Loucy (cell line): ENCODE measurements at regions not wholly inside any gene's neighbourhood (a gene's known extent, or its start where the extent isn't known, plus 50 kb on each side); places are given as distances from the start of the nearest gene placed in this dataset.

Experiments
- CTCF ChIP-seq: fragments of 200-600 bp; sonication (generic); conservative IDR thresholded peaks from 2 replicates; pipeline ENCODE4 v1.5.1; 2014; ENCODE audit warnings: mild to moderate bottlenecking, antibody characterized with exemption, low read length
- EZH2phosphoT487 ChIP-seq: fragments of 200-600 bp; IDR thresholded peaks from 2 replicates; pipeline ENCODE4 v1.6.1; 2018; ENCODE audit warnings: antibody characterized with exemption, mild to moderate bottlenecking, moderate library complexity, borderline replicate concordance

- TF ChIP-seq CTCF (no peak), EZH2phosphoT487 (no peak)
Observed at GRCh38 chr17:77744066-77744988, 214.2 kb upstream of the TNRC6C start.
